Mucosa of rectum (tissue), 2 donors: ENCODE measurements at regions not wholly inside any gene's neighbourhood (a gene's known extent, or its start where the extent isn't known, plus 50 kb on each side); places are given as distances from the start of the nearest gene placed in this dataset.

ENCODE experiments used
- H3K27ac ChIP-seq, 2 donors: one replicate each; pipeline ENCODE4 v1.7.0; 2013; ENCODE audit warnings: inconsistent platforms in 2 of 2, low read depth in 2 of 2, low read length in 2 of 2
- H3K27me3 ChIP-seq, 2 donors: one replicate each; pipeline ENCODE4 v1.7.0; 2013; ENCODE audit warnings: low read length in 2 of 2; ENCODE audit not compliant: control insufficient read depth in 2 of 2, insufficient read depth in 2 of 2
- H3K36me3 ChIP-seq, 2 donors: one replicate each; pipeline ENCODE4 v1.7.0; 2013; ENCODE audit warnings: low read length in 2 of 2; ENCODE audit not compliant: control insufficient read depth in 2 of 2, insufficient read depth in 2 of 2
- H3K4me1 ChIP-seq, 2 donors: one replicate each; pipeline ENCODE4 v1.7.0; 2013; ENCODE audit warnings: low read length in 2 of 2, mild to moderate bottlenecking in 1 of 2; ENCODE audit not compliant: control insufficient read depth in 2 of 2, insufficient read depth in 2 of 2
- H3K4me3 ChIP-seq, 2 donors: one replicate each; pipeline ENCODE4 v1.7.0; 2013; ENCODE audit warnings: low read length in 2 of 2
- H3K9ac ChIP-seq, 2 donors: one replicate each; pipeline ENCODE4 v1.7.0; 2013; ENCODE audit warnings: low read length in 2 of 2, low read depth in 1 of 2, mild to moderate bottlenecking in 1 of 2
- H3K9me3 ChIP-seq, 2 donors: one replicate each; pipeline ENCODE4 v1.7.0; 2013; ENCODE audit warnings: low read length in 2 of 2; ENCODE audit not compliant: control insufficient read depth in 2 of 2
- donor health status: healthy.
- donor health status: Normal muscosa, but diverticular disease.

DNA sequence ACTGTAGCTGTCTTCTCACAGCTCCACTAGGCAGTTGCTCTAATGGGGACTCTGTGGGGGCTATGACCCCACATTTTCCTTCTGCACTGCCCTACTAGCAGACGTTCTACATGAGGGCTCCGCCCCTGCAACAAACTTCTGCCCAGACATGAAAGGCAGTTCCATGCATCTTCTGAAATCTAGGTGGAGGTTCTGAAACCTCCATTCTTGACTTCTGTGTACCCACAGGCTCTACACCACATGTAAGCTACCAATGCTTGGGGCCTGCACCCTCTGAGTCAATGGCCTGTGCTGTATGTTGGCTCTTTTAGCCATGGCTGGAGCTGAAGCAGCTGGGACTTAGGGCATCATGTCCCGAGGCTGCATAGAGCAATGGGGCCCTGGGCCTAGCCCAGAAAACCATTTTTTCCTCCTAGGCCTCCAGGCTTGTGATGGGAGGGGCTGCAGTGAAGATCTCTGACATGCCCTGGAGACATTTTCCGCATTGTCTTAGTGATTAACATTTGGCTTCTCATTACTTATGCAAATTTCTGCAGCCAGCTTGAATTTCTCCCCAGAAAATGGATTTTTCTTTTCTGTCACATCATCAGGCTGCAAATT lies 123.0 kb downstream of the MYCN start:
- Histone ChIP-seq H3K4me3 (no peak overlapping the region), H3K9ac (no peak overlapping the region), H3K4me1 (no peaks in the 10 kb centered on the region), H3K9me3 (no peaks in the 10 kb centered on the region), H3K36me3 (no peaks in the 10 kb centered on the region), H3K27ac (no peak overlapping the region), H3K27me3 (no peaks in the 10 kb centered on the region)

DNA sequence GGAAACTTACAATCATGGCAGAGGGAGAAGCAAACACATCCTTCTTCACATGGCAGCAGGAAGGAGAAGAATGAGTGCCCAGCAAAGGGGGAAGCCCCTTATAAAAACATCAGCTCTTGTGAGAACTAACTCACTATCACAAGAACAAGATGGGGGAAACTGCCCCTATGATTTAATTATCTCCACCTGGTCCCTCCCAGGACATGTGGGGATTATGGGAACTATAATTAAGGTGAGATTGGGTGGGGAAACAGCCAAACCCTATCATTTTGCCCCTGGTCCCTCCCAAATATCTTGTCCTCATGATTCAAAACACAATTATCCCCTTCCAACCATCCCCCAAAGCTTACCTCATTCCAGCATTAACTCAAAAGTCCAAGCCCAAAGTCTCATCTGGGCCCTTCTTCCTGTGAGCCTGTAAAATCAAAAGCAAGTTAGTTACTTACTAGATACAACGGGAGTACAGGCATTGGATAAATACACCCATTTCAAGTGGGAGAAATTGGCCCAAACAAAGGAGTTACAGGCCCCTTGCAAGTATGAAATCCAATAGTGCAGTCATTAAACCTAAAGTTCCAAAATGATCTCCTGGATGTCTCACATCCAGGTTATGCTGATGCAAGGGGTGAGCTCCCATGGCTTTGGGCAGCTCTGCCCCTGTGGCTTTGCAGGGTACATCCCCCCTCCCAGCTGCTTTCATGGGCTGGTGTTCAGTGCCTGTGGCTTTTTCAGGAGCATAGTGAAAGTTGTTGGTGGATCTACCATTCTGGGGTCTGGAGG lies 122.3 kb downstream of the MYCN start:
- Histone ChIP-seq H3K36me3 (no peaks in the 10 kb centered on the region), H3K4me3 (no peak overlapping the region), H3K27me3 (no peaks in the 10 kb centered on the region), H3K9me3 (no peaks in the 10 kb centered on the region), H3K4me1 (no peaks in the 10 kb centered on the region), H3K9ac (no peak overlapping the region), H3K27ac (no peak overlapping the region)

- Histone ChIP-seq H3K36me3 (no peaks in the 10 kb centered on the region), H3K27me3 (no peaks in the 10 kb centered on the region), H3K4me1 (no peaks in the 10 kb centered on the region), H3K4me3 (no peak overlapping the region), H3K9me3 (no peaks in the 10 kb centered on the region), H3K9ac (no peak overlapping the region), H3K27ac (no peak overlapping the region)
Observed at GRCh38 chr2:16061441-16062217, 121.3 kb downstream of the MYCN start.

- H3K36me3 ChIP-seq = no peaks in the 10 kb centered on the region
- peaks cover 1 to 5% of the 10 kb centered on the region in 2 donors for H3K4me1 ChIP-seq
- no peaks in the 10 kb centered on the region for H3K27me3 ChIP-seq
Observed at GRCh38 chr2:16060936-16061338, 120.6 kb downstream of the MYCN start.

DNA sequence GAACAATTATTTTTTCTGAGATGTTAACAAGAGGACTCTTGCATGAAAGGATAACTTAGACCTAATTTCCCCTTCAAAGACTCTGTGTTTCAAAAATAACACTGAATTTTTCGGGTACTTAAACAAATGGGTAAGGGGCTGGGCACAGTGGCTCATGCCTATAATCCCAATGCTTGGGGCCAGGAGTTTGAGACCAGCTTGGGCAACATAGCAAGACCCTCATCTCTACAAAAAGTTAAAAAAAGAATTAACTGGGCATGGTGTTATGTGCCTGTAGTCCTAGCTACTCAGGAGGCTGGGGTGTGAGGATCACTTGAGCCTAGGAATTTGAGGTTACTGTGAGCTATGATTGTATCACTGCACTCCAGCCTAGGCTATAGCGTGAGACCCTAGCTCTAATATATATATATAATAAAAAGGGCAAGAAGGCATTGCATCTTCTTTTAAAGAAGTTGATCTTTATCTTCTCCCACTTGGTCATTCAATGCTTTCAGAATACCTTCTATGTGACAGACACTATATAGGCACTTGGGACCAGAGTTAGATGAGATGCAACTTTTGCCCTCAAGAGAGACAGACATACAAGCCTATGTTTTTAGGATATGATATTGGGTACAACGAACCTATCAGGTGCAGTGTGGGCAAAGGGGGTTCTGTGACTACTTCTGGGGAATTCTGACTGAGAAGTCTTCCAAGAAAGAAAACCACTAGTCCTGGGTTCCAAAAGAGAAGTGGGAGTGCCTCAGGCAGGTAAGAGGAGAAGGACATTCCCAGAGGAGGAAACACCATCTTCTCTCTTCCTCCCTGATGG lies 120.0 kb downstream of the MYCN start:
- H3K36me3 ChIP-seq = no peaks in the 10 kb centered on the region
- no peaks in the 10 kb centered on the region for H3K9me3 ChIP-seq
- peaks cover 5 to 6% of the 10 kb centered on the region in 2 donors for H3K4me1 ChIP-seq
- no peak overlapping the region for H3K27ac ChIP-seq
- H3K9ac ChIP-seq = no peak overlapping the region
- no peak overlapping the region for H3K4me3 ChIP-seq
- no peaks in the 10 kb centered on the region for H3K27me3 ChIP-seq

More at GRCh38 chr2:16060936-16061338, 120.6 kb downstream of the MYCN start:
- Histone ChIP-seq H3K9me3 (no peaks in the 10 kb centered on the region), H3K4me3 (no peak overlapping the region), H3K9ac (no peak overlapping the region), H3K27ac (no peak overlapping the region)

GRCh38 chr2:16059393-16060016 lies 119.2 kb downstream of the MYCN start:
- H3K27me3 ChIP-seq = no peaks in the 10 kb centered on the region
- H3K4me1 ChIP-seq = peaks cover 5 to 6% of the 10 kb centered on the region in 2 donors
- no peak overlapping the region for H3K9ac ChIP-seq
- no peaks in the 10 kb centered on the region for H3K9me3 ChIP-seq
- H3K36me3 ChIP-seq = no peaks in the 10 kb centered on the region
- H3K4me3 ChIP-seq = no peak overlapping the region
- no peak overlapping the region for H3K27ac ChIP-seq

DNA sequence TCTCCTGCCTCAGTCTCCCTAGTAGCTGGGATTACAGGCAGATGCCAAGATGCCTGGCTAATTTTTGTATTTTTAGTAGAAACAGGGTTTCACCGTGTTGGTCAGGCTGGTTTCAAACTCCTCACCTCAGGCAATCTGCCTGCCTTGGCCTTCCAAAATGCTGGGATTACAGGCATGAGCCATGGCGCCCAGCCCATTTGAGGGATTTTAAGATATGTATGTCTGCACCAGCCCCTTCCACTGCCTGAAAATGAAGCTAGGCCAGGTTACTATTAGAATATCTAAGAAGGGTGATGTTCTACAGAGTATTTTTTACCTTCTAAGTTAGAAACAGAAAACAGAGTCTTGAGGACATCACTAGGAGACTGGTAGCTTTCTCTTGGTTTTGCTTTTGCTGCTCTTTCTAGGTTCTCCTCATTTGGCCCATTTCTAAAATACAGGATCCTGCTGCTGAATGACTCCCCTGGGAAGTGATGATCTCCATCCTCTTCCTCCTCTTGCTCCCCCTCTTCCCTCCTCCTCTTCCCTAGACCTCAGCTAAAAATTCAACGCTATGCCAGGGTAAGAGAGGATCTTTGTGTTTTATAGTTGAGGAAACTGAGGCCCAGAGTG lies 118.5 kb downstream of the MYCN start:
- Histone ChIP-seq H3K36me3 (no peaks in the 10 kb centered on the region), H3K4me1 (peaks cover 5 to 6% of the 10 kb centered on the region in 2 donors), H3K9ac (no peak overlapping the region), H3K27me3 (no peaks in the 10 kb centered on the region), H3K9me3 (no peaks in the 10 kb centered on the region), H3K27ac (no peak overlapping the region), H3K4me3 (no peak overlapping the region)

- Histone ChIP-seq H3K4me1 (peaks cover 5 to 6% of the 10 kb centered on the region in 2 donors), H3K9ac (no peak overlapping the region), H3K9me3 (no peaks in the 10 kb centered on the region), H3K27ac (no peak overlapping the region), H3K27me3 (no peaks in the 10 kb centered on the region), H3K36me3 (no peaks in the 10 kb centered on the region), H3K4me3 (no peak overlapping the region)
Observed at GRCh38 chr2:16058256-16058655, 117.9 kb downstream of the MYCN start.

DNA sequence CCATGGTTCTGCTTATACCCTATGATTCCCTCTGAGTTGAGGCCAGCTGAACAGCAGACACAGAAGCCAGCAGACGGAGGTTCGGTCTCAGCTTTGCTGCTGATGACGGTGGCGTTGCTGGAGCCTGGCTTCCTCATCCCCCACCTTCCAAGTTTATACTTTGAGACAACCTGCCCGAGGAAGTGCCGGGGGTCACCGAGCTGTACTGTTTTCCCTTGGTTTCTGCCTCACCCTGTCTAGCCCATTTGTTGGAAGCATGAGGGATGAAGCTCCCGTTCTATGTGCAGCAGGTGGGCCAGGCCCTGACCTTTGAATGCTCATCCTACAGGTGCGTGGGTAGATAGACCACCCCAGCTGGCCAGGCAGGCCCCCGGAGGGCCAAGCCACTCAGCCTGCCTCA lies 117.3 kb downstream of the MYCN start:
- no peak overlapping the region for H3K27ac ChIP-seq
- no peak overlapping the region for H3K9ac ChIP-seq
- H3K27me3 ChIP-seq = no peaks in the 10 kb centered on the region
- H3K9me3 ChIP-seq = no peaks in the 10 kb centered on the region
- H3K36me3 ChIP-seq = no peaks in the 10 kb centered on the region
- no peak overlapping the region for H3K4me3 ChIP-seq
- peaks cover 5 to 6% of the 10 kb centered on the region in 2 donors for H3K4me1 ChIP-seq
